ENCODE measurements at regions not wholly inside any gene's neighbourhood (a gene's known extent, or its start where the extent isn't known, plus 50 kb on each side); places are given as distances from the start of the nearest gene placed in this dataset.

- TF ChIP-seq CTCF (conservative IDR thresholded peaks at IDR 0.05; ENCODE audit: low read length), result no peak
- no peak for TF ChIP-seq EZH2phosphoT487 (IDR thresholded peaks at IDR 0.05; ENCODE audit: borderline replicate concordance)
Observed at GRCh38 chr18:49673281-49673680, 111.4 kb downstream of the LIPG start.
